ENCODE measurements at regions not wholly inside any gene's neighbourhood (a gene's known extent, or its start where the extent isn't known, plus 50 kb on each side); places are given as distances from the start of the nearest gene placed in this dataset.

DNA sequence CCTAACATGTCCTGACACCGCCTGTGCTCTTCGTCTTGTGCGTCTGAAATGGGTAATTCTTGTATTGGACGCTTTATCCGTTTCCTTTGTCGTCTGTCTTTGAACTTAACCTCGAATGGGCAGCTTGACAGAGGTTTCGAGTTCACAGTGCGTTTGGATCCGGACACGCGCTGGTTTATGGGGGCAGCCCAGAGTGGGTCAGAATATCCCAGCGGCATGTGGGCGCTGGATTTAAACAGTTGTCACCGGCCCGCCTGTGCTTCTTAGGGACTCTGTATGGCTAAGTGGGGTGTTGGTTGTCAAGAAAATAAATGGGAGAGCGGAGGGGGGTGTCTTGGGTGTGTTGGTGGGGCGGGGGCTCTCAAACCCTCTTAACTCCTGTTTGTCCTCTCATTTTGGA is 363.5 kb upstream of the AMELY start:
- no peaks in the 10 kb centered on the region for H3K9me2 ChIP-seq (ENCODE audit: low read depth, low read length)
- H3K4me2 ChIP-seq (ENCODE audit: low read length): peak overlapping the region; percentile 92
- TF ChIP-seq, protein P1, sequence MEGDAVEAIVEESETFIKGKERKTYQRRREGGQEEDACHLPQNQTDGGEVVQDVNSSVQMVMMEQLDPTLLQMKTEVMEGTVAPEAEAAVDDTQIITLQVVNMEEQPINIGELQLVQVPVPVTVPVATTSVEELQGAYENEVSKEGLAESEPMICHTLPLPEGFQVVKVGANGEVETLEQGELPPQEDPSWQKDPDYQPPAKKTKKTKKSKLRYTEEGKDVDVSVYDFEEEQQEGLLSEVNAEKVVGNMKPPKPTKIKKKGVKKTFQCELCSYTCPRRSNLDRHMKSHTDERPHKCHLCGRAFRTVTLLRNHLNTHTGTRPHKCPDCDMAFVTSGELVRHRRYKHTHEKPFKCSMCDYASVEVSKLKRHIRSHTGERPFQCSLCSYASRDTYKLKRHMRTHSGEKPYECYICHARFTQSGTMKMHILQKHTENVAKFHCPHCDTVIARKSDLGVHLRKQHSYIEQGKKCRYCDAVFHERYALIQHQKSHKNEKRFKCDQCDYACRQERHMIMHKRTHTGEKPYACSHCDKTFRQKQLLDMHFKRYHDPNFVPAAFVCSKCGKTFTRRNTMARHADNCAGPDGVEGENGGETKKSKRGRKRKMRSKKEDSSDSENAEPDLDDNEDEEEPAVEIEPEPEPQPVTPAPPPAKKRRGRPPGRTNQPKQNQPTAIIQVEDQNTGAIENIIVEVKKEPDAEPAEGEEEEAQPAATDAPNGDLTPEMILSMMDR (IDR thresholded peaks at IDR 0.05; ENCODE audit: low read length): no peak
- TF ChIP-seq EZH2 (IDR thresholded peaks at IDR 0.05; ENCODE audit: borderline replicate concordance, low read length): no peak
- peak overlapping the region; percentile 59 for H3K27ac ChIP-seq (ENCODE audit: low read depth, low read length, poor library complexity, severe bottlenecking)
- no peaks in the 10 kb centered on the region for H3K9me3 ChIP-seq (ENCODE audit: low read length)
- peak overlapping the region; percentile 75 for H3K4me3 ChIP-seq (ENCODE audit: low read depth, low read length, poor library complexity, severe bottlenecking)
- H4K20me1 ChIP-seq (ENCODE audit: insufficient read depth, low read length): no peaks in the 10 kb centered on the region
- H3F3A ChIP-seq (ENCODE audit: insufficient read depth, low read length): no peaks in the 10 kb centered on the region
- H3K9ac ChIP-seq (ENCODE audit: low read length): peak overlapping the region; percentile 77
- H3K27me3 ChIP-seq (ENCODE audit: insufficient read depth, low read length): no peaks in the 10 kb centered on the region
- peaks cover 56% of the 10 kb centered on the region for H3K79me2 ChIP-seq (ENCODE audit: insufficient read depth, low read length)
- H3K4me1 ChIP-seq (ENCODE audit: insufficient read depth, low read length, severe bottlenecking): peaks cover 50% of the 10 kb centered on the region
- no peaks in the 10 kb centered on the region for H3K36me3 ChIP-seq (ENCODE audit: insufficient read depth, low read length)
- no peak overlapping the region for H2AFZ ChIP-seq (ENCODE audit: low read length)

DNA sequence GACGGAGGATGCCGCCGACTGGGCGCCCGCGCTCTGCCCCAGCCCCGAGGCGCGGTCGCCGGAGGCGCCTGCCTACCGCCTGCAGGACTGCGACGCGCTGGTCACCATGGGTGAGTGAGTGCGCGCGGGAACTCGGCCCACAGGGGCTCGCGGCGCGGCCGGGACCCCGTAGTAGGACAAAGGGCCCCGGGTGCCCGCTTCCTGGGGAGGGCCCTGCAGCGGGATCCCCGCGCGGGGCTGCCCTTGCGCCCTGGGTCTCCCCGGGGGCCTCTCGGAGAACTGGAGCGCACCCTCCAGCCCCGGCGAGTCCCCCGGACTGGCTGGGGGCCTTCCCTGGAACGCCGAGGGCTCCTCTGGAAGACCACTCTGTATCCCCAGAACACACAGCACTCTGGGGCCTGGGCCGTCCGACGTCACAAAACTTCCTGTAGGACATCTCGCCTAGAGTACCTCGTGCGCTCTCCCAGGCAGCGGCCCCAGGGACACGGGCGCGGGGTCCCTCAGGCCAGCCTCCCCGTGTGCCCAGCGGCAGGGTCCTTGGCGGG is 362.9 kb upstream of the AMELY start:
- Histone ChIP-seq H4K20me1 (ENCODE audit: insufficient read depth, low read length) (no peaks in the 10 kb centered on the region), H3K36me3 (ENCODE audit: insufficient read depth, low read length) (no peaks in the 10 kb centered on the region), H3K27ac (ENCODE audit: low read depth, low read length, poor library complexity, severe bottlenecking) (peak overlapping the region; percentile 59), H3K4me3 (ENCODE audit: low read depth, low read length, poor library complexity, severe bottlenecking) (peak overlapping the region; percentile 75), H3F3A (ENCODE audit: insufficient read depth, low read length) (no peaks in the 10 kb centered on the region), H3K4me2 (ENCODE audit: low read length) (peak overlapping the region; percentile 92), H3K4me1 (ENCODE audit: insufficient read depth, low read length, severe bottlenecking) (peaks cover 44% of the 10 kb centered on the region), H3K27me3 (ENCODE audit: insufficient read depth, low read length) (no peaks in the 10 kb centered on the region), H2AFZ (ENCODE audit: low read length) (no peak overlapping the region), H3K79me2 (ENCODE audit: insufficient read depth, low read length) (peaks cover 50% of the 10 kb centered on the region), H3K9ac (ENCODE audit: low read length) (peak overlapping the region; percentile 77), H3K9me2 (ENCODE audit: low read depth, low read length) (no peaks in the 10 kb centered on the region), H3K9me3 (ENCODE audit: low read length) (no peaks in the 10 kb centered on the region)
- no peak for TF ChIP-seq EZH2 (IDR thresholded peaks at IDR 0.05; ENCODE audit: borderline replicate concordance, low read length)
- TF ChIP-seq, protein P1 (IDR thresholded peaks at IDR 0.05; ENCODE audit: low read length): no peak

DNA sequence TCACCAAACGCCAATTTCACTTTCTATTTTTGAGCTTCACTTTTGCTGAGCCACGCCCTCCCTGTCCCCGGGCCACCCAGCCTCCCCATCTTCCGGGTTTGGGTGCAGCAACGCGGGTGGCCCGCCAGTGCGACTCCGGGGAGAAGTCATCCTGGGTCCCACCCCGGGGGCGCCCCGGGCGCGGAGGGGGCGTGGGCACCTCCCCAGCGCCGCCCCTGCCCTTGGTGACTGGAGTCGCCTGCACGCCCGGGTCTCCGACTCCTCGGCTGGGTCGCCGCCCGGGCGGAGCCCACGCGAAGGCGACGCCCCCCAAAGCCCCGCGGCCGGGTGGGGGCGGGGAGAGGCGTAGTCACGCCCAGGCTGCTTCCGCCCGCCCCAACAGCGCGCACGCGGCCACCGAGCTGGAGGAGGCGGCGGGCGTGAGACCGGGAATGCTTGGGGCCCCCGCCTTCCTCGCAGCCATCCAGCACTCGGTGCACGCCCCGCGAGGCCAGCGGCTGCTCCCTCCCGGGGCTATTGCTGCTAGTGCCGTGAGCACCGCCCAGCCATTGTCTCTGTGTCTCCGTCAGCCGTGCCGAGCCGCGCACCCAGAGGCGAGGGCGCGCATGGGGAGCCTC is 362.1 kb upstream of the AMELY start:
- Histone ChIP-seq H3K79me2 (ENCODE audit: insufficient read depth, low read length) (peaks cover 43% of the 10 kb centered on the region), H3K9me3 (ENCODE audit: low read length) (no peaks in the 10 kb centered on the region), H3K4me2 (ENCODE audit: low read length) (peak overlapping the region; percentile 92), H2AFZ (ENCODE audit: low read length) (no peak overlapping the region), H3K27me3 (ENCODE audit: insufficient read depth, low read length) (no peaks in the 10 kb centered on the region), H3K36me3 (ENCODE audit: insufficient read depth, low read length) (no peaks in the 10 kb centered on the region), H3K9ac (ENCODE audit: low read length) (peak overlapping the region; percentile 81), H3K4me3 (ENCODE audit: low read depth, low read length, poor library complexity, severe bottlenecking) (peak overlapping the region; percentile 75), H3K9me2 (ENCODE audit: low read depth, low read length) (no peaks in the 10 kb centered on the region), H3K27ac (ENCODE audit: low read depth, low read length, poor library complexity, severe bottlenecking) (peak overlapping the region; percentile 80), H4K20me1 (ENCODE audit: insufficient read depth, low read length) (no peaks in the 10 kb centered on the region), H3F3A (ENCODE audit: insufficient read depth, low read length) (no peaks in the 10 kb centered on the region), H3K4me1 (ENCODE audit: insufficient read depth, low read length, severe bottlenecking) (peaks cover 37% of the 10 kb centered on the region)
- TF ChIP-seq, protein P1 (IDR thresholded peaks at IDR 0.05; ENCODE audit: low read length): no peak
